ENCODE measurements at regions not wholly inside any gene's neighbourhood (a gene's known extent, or its start where the extent isn't known, plus 50 kb on each side); places are given as distances from the start of the nearest gene placed in this dataset.

- no peak for DNase-seq
These were observed 637.9 kb downstream of the MED13L start for GRCh38 chr12:115639648-115640012.

- DNase-seq: peak; percentile 35
These were observed 638.5 kb downstream of the MED13L start for GRCh38 chr12:115638733-115639647.

DNA sequence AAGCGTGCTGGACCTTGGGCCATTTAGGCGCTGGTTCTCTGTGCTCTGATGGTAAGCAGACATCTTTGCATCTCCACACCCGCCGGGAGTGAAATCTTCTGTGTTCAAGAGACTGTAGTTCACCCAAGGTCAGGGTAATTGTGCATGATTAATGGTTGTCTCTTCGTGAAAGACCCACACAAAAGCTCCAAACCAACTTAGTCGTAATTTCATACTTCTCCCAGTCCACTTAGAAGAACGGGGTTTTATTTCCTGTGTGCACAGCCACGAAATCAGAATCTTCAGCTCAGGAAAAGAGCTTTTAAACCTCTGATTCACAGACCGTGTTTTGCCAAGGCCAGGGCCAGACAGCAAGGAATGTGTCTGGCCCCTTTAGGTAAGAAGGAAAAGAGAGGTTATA, 640.9 kb downstream of the MED13L start:
- DNase-seq: no peak

- no peak for DNase-seq
These were observed 645.2 kb downstream of the MED13L start for GRCh38 chr12:115632308-115632707.

GRCh38 chr12:115630136-115630535, 647.4 kb downstream of the MED13L start:
- no peak for DNase-seq

- no peak for DNase-seq
These were observed 651.3 kb downstream of the MED13L start for GRCh38 chr12:115626210-115626609.

- peak; percentile 33 for DNase-seq
These were observed 653.6 kb downstream of the MED13L start for GRCh38 chr12:115623764-115624334.

DNA sequence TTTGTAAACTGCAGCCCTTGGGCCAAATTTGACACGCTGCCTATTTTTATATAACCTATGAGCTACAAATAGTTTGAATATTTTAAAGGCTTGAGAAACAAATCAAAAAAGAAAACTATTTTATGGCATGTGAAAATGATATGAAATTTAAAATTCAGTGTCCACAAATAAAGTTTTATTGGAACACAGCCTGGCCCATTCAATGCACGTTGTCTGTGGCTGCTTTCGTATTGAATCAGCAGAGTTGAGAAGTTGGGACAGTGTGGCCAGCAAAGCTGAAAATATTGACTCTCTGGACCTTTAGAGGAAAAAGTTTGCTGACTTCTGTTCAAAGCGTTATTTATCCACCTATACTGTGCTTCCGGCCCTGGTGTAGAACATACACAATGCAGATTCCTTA, 654.2 kb downstream of the MED13L start:
- no peak for DNase-seq

GRCh38 chr12:115620816-115621215, 656.7 kb downstream of the MED13L start:
- no peak for DNase-seq

DNA sequence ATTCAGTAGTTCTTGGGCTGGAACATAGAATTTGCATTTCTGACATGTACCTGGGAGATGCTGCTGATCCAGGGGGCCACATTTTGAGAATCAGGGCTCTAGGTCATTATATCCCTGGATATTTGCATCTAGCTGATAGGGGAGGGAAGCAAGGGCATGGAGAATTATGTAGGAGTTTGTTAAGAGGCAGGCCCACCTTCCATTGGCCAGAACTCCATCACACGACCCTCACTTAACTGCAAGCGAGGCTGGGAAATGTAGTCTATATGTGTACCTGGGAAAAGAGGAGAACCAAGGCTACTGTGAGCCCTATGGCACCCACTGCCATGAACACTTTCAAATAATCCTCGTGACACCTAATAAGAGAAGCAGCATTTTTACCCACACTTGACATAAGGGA, 657.6 kb downstream of the MED13L start:
- no peak for DNase-seq

GRCh38 chr12:115619061-115619460, 658.4 kb downstream of the MED13L start:
- no peak for DNase-seq

DNA sequence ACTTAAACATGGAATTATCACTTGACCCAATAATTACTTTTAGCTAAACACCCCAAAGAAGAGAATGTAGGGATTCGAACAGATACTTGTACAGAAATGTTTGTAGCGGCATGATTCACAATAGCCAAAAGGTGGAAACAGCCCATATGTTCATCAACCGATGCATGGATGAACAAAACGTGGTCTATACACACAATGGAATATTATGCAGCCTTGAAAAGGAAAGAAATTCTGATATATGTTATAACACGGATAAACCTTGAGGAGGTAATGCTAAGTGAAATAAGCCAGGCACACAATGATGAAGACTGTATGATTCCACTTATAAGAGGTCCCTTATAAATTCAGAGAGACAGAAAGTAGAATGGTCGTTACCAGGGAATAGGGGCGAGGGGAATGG, 659.4 kb downstream of the MED13L start:
- no peak for DNase-seq

DNA sequence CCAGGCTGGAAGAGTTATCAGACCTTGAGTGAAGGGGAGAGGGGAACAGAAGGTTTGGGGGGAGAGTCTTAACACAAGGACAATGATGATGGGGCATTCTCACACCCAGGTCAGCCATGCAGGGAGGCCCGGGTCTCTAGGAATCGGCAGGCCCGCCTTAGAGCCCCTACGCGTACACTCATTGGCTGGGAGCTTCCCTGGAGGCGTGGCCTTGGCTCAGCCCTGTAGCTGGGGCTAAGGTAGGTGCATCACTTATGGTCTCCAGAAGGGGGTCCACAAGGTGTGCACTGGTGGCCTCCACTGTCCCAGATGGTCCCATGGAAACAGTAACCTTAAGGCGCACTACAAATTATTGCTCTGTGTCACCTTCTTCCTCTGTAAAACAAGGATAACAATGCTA, 660.1 kb downstream of the MED13L start:
- no peak for DNase-seq

- no peak for DNase-seq
These were observed 666.0 kb downstream of the MED13L start for GRCh38 chr12:115611477-115611876.

DNA sequence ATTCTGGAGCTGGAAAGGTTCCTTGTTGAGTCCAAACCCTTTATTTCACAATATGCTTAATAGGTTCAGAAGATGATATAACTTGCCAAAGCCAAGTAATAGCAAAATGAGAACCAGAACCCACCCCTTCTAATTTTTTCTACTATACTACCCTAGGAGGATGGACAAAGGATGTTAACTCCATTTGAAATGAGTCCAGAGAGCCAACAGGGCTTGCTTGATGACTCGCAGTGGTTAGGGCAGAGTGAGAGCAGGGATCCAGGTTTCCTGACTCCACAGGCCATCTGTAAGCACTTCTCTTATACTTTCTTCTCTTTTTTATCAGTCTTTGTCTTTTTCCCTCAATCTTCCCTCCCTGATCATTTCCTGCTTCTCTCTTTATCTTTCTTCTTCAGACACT, 668.1 kb downstream of the MED13L start:
- no peak for DNase-seq

DNA sequence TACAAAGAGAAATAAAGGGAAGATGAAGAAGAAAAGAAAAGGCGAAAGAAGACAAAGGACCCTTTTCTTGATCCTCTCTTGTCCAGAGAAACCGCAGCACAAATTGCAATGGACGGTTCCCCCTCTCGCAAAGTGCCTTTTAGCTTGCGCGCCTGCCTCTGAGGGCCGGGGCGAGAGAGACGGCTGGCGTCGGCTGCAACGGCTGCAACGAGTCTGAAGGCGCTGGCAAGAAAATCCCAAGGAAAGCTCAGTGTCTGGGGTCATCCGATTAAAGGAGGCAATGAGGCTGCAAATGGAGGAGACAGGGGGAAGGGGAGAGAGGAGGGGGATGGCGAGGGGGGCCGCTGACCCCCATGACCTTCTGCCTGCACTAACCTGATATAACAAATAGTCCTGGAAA, 671.5 kb downstream of the MED13L start:
- no peak for DNase-seq

DNA sequence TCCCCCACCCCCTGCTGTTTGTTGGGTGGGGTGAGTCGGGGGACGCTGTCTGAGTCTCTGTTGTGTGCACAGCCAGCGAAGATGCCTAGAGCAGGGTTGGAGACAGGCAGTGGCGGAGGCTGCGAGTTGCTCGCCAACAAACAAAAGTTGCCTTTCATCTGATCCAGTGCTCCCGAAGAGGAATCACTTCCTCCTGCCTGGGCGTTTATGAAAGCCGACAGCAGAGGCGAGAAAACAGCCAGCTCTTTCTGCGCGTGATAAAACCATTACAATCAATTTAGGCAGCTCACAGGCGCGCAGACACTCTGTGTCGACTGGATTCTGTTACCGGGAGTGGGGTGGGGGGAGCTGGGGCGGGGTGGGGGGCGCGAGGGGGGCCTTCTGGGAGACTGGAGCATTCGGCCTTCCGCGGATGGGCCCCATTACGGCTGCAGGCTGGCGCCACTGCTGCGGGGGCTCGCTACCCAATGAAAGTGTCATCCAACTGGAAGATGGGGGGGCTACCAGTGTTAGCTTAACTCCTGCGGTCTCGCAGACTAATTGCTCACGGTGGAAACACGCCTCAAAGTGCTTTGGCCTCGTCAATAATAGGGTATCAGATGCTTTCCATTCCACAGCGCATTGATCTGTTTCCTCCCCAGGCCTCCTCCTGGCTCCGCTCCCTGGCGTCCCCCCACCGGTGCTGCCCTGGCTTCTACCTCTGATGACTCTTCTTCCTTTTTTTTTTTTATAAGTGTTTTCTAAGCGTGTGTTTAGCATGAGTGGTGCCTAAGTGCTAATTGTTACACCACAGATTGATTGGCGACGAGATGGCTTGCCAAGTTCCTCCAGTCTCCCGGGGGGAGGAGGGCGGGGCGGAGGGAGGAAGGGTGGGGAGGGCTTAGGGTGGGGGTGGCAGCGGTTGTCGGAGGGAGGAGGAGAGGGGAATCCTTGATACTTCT, 678.4 kb downstream of the MED13L start:
- peak; percentile 65 for DNase-seq

- DNase-seq: no peak
These were observed 680.3 kb downstream of the MED13L start for GRCh38 chr12:115597157-115597712.

DNA sequence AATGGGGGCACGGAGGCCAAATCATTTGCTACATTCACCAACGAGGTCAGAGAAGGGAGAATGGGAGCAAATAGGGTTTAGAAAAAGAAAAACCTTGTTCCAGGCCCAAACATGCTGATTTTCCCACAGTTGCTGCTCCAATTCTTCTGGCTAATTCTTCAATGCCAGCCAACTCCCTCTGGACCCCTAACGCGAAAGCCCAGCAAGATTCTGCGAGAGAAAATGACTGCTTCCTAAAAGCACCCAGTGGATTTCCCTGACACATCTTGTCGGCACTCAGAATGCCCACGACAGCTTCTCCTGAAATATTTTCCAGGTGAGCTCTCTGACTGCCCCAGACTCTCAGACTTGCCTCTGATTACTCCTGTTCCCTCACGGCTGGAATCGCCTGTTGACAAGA, 689.4 kb downstream of the MED13L start:
- no peak for DNase-seq

GRCh38 chr12:115584156-115584555, 693.3 kb downstream of the MED13L start:
- DNase-seq: no peak

DNA sequence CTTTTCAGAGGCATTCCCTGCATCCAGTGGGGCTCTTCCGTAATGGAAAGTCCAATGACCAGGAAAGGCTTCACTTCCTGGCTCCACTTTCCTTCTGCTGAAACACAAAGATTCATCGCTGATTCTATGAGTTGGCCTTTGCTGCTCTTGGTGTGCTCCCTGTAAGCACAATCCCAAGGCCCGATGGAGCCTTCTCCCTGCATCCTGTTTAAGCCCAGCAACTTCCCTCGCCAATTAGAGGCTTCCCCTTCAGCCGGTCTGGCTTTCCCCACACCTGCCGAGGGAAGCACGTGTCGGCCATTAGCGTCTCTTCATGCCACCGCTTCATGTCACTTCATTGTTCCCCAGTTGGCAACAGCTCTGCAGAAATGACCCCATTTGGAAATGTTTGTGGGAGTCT, 693.9 kb downstream of the MED13L start:
- DNase-seq: no peak

GRCh38 chr12:115577401-115577800, 700.1 kb downstream of the MED13L start:
- DNase-seq: no peak

DNA sequence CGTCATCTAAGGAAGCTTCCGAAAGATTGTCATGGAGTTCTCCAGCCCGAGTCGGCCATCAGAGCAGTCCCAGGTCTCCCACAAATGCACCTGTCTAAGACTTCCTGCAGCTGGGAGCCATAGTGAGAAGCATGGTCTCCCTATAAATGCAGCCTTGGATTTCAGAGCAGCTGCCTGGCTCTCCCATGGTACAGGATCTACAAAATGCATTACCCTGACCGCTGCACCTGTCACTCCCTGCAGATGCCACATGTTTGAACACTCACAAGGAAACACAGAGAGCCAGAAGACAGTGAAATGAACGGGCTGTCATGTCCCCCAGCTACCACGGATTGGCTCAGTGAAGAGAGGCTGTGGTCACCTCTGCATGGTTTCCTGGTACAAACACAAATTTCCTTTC, 702.7 kb downstream of the MED13L start:
- no peak for DNase-seq

Measured in right kidney (tissue), 1 donor.